ENCODE measurements at regions not wholly inside any gene's neighbourhood (a gene's known extent, or its start where the extent isn't known, plus 50 kb on each side); places are given as distances from the start of the nearest gene placed in this dataset.

- Histone ChIP-seq H3K4me1 (no peaks in the 10 kb centered on the region), H3K27ac (no peak overlapping the region), H3K27me3 (no peaks in the 10 kb centered on the region), H3K9me3 (no peaks in the 10 kb centered on the region), H3K4me3 (no peak overlapping the region), H3K36me3 (no peaks in the 10 kb centered on the region)
- in situ Hi-C loops (cut with MboI; ENCODE audit: low sequenced_read_pairs in 4 of 4) = no loop called here
- DNase-seq = no peak
- intact Hi-C loops (cut with DNase I; ENCODE audit: low total_unique reads) = no loop called here
- no peak for TF ChIP-seq POLR2A (IDR thresholded peaks at IDR 0.05)
- no peak for TF ChIP-seq CTCF (IDR thresholded peaks at IDR 0.05 in 4 of 5, conservative IDR thresholded peaks at IDR 0.05 in 1 of 5)
- no peak for ATAC-seq
Observed at GRCh38 chr5:18197734-18198133, 563.5 kb downstream of the TAF11L14 start.

GRCh38 chr5:18202164-18202563 is 567.9 kb downstream of the TAF11L14 start:
- no peaks in the 10 kb centered on the region for H3K36me3 ChIP-seq
- no peak for ATAC-seq
- H3K4me1 ChIP-seq = no peaks in the 10 kb centered on the region
- in situ Hi-C loops (cut with MboI; ENCODE audit: low sequenced_read_pairs in 4 of 4) = no loop called here
- no peaks in the 10 kb centered on the region for H3K27me3 ChIP-seq
- TF ChIP-seq CTCF (IDR thresholded peaks at IDR 0.05 in 4 of 5, conservative IDR thresholded peaks at IDR 0.05 in 1 of 5) (no peak), POLR2A (IDR thresholded peaks at IDR 0.05) (no peak)
- intact Hi-C loops (cut with DNase I; ENCODE audit: low total_unique reads) = no loop called here
- no peak for DNase-seq
- no peaks in the 10 kb centered on the region for H3K9me3 ChIP-seq
- H3K4me3 ChIP-seq = no peak overlapping the region
- no peak overlapping the region for H3K27ac ChIP-seq

GRCh38 chr5:18203296-18203695 is 569.0 kb downstream of the TAF11L14 start:
- H3K9me3 ChIP-seq = no peaks in the 10 kb centered on the region
- in situ Hi-C loops (cut with MboI; ENCODE audit: low sequenced_read_pairs in 4 of 4) = no loop called here

GRCh38 chr5:18213666-18214065 is 579.4 kb downstream of the TAF11L14 start:
- in situ Hi-C loops (cut with MboI; ENCODE audit: low sequenced_read_pairs in 4 of 4) = no loop called here
- H3K36me3 ChIP-seq = no peaks in the 10 kb centered on the region
- no peak overlapping the region for H3K27ac ChIP-seq
- ATAC-seq (no peak), DNase-seq (no peak)
- H3K4me1 ChIP-seq = no peaks in the 10 kb centered on the region
- H3K9me3 ChIP-seq = no peaks in the 10 kb centered on the region
- intact Hi-C loops (cut with DNase I; ENCODE audit: low total_unique reads) = no loop called here
- H3K4me3 ChIP-seq = no peak overlapping the region
- TF ChIP-seq POLR2A (IDR thresholded peaks at IDR 0.05) (no peak), CTCF (IDR thresholded peaks at IDR 0.05 in 4 of 5, conservative IDR thresholded peaks at IDR 0.05 in 1 of 5) (no peak)
- no peaks in the 10 kb centered on the region for H3K27me3 ChIP-seq

More at GRCh38 chr5:18203296-18203695, 569.0 kb downstream of the TAF11L14 start:
- Histone ChIP-seq H3K4me3 (no peak overlapping the region), H3K4me1 (no peaks in the 10 kb centered on the region), H3K36me3 (no peaks in the 10 kb centered on the region), H3K27ac (no peak overlapping the region), H3K27me3 (no peaks in the 10 kb centered on the region)
- TF ChIP-seq POLR2A (IDR thresholded peaks at IDR 0.05) (no peak), CTCF (IDR thresholded peaks at IDR 0.05 in 4 of 5, conservative IDR thresholded peaks at IDR 0.05 in 1 of 5) (no peak)
- no peak for DNase-seq
- intact Hi-C loops (cut with DNase I; ENCODE audit: low total_unique reads) = no loop called here
- no peak for ATAC-seq

GRCh38 chr5:18216016-18216415 is 581.8 kb downstream of the TAF11L14 start:
- Histone ChIP-seq H3K27ac (no peak overlapping the region), H3K4me1 (no peaks in the 10 kb centered on the region), H3K36me3 (no peaks in the 10 kb centered on the region), H3K9me3 (no peaks in the 10 kb centered on the region), H3K27me3 (no peaks in the 10 kb centered on the region), H3K4me3 (no peak overlapping the region)
- no peak for ATAC-seq
- TF ChIP-seq POLR2A (IDR thresholded peaks at IDR 0.05) (no peak), CTCF (IDR thresholded peaks at IDR 0.05 in 4 of 5, conservative IDR thresholded peaks at IDR 0.05 in 1 of 5) (no peak)
- in situ Hi-C loops (cut with MboI; ENCODE audit: low sequenced_read_pairs in 4 of 4) (no loop called here), intact Hi-C loops (cut with DNase I; ENCODE audit: low total_unique reads) (no loop called here)
- no peak for DNase-seq
